HG03103 (cell line): ENCODE measurements at regions not wholly inside any gene's neighbourhood (a gene's known extent, or its start where the extent isn't known, plus 50 kb on each side); places are given as distances from the start of the nearest gene placed in this dataset.
"Not testable (repeated sequence)": the region's sequence is repeated elsewhere in the genome, so short reads cannot be mapped to it uniquely, and the experiment has no call there.

Experiments
- ATAC-seq: cut with Tn5 transposase; IDR thresholded peaks from one replicate; pipeline ENCODE4 v1.9.1; 2021; ENCODE audit warnings: low read depth; ENCODE audit not compliant: unreplicated experiment

- ATAC-seq: no peak
These were observed 493.4 kb upstream of the FSIP2 start for GRCh38 chr2:185245216-185245615.

GRCh38 chr2:185245806-185246205 lies 492.8 kb upstream of the FSIP2 start:
- ATAC-seq: no peak

- ATAC-seq: no peak
These were observed 491.9 kb upstream of the FSIP2 start for GRCh38 chr2:185246717-185247116.

- ATAC-seq: no peak
These were observed 483.0 kb upstream of the FSIP2 start for GRCh38 chr2:185255566-185255965.

GRCh38 chr2:185265747-185266146 lies 472.9 kb upstream of the FSIP2 start:
- ATAC-seq: no peak

- ATAC-seq: no peak
These were observed 470.0 kb upstream of the FSIP2 start for GRCh38 chr2:185268651-185269050.

- no peak for ATAC-seq
These were observed 463.7 kb upstream of the FSIP2 start for GRCh38 chr2:185274718-185275484.

GRCh38 chr2:185275979-185276378 lies 462.6 kb upstream of the FSIP2 start:
- ATAC-seq: not testable (repeated sequence)

- ATAC-seq: no peak
These were observed 459.8 kb upstream of the FSIP2 start for GRCh38 chr2:185278761-185279160.

- no peak for ATAC-seq
These were observed 458.6 kb upstream of the FSIP2 start for GRCh38 chr2:185279999-185280398.

- ATAC-seq: no peak
These were observed 453.9 kb upstream of the FSIP2 start for GRCh38 chr2:185284696-185285095.

- not testable (repeated sequence) for ATAC-seq
These were observed 448.6 kb upstream of the FSIP2 start for GRCh38 chr2:185290012-185290411.

- ATAC-seq: peak; percentile 90
These were observed 447.5 kb upstream of the FSIP2 start for GRCh38 chr2:185291035-185291647.

- ATAC-seq: no peak
These were observed 438.7 kb upstream of the FSIP2 start for GRCh38 chr2:185299867-185300266.

- no peak for ATAC-seq
These were observed 432.5 kb upstream of the FSIP2 start for GRCh38 chr2:185306119-185306518.

- no peak for ATAC-seq
These were observed 422.2 kb upstream of the FSIP2 start for GRCh38 chr2:185316383-185316782.

- no peak for ATAC-seq
These were observed 420.3 kb upstream of the FSIP2 start for GRCh38 chr2:185318271-185318724.

GRCh38 chr2:185335879-185336278 lies 402.7 kb upstream of the FSIP2 start:
- ATAC-seq: no peak

- no peak for ATAC-seq
These were observed 401.6 kb upstream of the FSIP2 start for GRCh38 chr2:185337033-185337432.

GRCh38 chr2:185338104-185338503 lies 400.5 kb upstream of the FSIP2 start:
- no peak for ATAC-seq

GRCh38 chr2:185347445-185347844 lies 391.2 kb upstream of the FSIP2 start:
- no peak for ATAC-seq

GRCh38 chr2:185360776-185361175 lies 377.8 kb upstream of the FSIP2 start:
- ATAC-seq: no peak
